ENCODE measurements at regions not wholly inside any gene's neighbourhood (a gene's known extent, or its start where the extent isn't known, plus 50 kb on each side); places are given as distances from the start of the nearest gene placed in this dataset.

DNA sequence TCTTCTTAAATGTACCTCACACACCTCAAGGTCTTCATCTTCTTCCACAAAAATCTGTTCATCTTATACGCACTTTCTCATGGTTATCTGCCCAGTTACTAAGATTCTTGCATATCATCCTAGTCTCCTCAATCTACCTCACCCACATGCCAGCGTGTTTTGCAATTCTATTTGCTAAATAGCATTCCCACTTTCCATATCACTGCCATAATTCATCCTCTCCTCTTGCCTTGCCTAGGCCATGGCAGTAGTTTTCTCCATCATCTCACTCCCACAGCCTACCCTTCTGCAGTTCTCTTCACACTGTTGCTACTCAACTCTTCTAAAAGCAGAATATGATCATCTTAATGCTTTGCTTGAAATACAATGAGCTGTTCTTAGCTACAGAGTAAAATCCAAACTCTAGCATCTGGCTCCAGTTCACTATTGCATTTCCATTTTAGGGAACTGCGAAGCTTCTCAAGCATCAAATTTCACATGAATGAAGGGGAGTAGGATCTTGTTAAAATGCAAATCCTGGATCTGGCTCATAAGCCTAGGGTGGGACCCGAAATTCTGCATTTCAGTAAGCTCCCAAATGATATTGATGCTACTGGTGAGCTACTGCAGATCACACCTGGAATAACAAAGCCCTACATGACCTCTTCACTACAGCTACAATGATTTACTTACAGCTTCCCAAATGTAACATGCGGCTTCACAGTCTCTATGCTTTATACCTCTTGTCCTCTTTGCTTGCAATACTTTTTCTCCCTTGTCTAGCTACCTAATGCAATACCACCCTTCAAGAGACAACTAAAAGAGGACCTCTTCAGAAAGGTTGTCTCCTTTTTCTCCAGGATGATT, 293.9 kb downstream of the SATB2 start:
- H3K4me3 ChIP-seq = no peak overlapping the region
- no peaks in the 10 kb centered on the region for H3K4me1 ChIP-seq
- DNase-seq = no peak
- intact Hi-C loops (cut with DNase I; ENCODE audit: low total_unique reads) = no loop called here
- TF ChIP-seq, protein P1, sequence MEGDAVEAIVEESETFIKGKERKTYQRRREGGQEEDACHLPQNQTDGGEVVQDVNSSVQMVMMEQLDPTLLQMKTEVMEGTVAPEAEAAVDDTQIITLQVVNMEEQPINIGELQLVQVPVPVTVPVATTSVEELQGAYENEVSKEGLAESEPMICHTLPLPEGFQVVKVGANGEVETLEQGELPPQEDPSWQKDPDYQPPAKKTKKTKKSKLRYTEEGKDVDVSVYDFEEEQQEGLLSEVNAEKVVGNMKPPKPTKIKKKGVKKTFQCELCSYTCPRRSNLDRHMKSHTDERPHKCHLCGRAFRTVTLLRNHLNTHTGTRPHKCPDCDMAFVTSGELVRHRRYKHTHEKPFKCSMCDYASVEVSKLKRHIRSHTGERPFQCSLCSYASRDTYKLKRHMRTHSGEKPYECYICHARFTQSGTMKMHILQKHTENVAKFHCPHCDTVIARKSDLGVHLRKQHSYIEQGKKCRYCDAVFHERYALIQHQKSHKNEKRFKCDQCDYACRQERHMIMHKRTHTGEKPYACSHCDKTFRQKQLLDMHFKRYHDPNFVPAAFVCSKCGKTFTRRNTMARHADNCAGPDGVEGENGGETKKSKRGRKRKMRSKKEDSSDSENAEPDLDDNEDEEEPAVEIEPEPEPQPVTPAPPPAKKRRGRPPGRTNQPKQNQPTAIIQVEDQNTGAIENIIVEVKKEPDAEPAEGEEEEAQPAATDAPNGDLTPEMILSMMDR (IDR thresholded peaks at IDR 0.05) = no peak
- no peaks in the 10 kb centered on the region for H3K27me3 ChIP-seq
- H3K27ac ChIP-seq = no peak overlapping the region
- no peaks in the 10 kb centered on the region for H3K9me3 ChIP-seq
- H3K36me3 ChIP-seq = no peaks in the 10 kb centered on the region

DNA sequence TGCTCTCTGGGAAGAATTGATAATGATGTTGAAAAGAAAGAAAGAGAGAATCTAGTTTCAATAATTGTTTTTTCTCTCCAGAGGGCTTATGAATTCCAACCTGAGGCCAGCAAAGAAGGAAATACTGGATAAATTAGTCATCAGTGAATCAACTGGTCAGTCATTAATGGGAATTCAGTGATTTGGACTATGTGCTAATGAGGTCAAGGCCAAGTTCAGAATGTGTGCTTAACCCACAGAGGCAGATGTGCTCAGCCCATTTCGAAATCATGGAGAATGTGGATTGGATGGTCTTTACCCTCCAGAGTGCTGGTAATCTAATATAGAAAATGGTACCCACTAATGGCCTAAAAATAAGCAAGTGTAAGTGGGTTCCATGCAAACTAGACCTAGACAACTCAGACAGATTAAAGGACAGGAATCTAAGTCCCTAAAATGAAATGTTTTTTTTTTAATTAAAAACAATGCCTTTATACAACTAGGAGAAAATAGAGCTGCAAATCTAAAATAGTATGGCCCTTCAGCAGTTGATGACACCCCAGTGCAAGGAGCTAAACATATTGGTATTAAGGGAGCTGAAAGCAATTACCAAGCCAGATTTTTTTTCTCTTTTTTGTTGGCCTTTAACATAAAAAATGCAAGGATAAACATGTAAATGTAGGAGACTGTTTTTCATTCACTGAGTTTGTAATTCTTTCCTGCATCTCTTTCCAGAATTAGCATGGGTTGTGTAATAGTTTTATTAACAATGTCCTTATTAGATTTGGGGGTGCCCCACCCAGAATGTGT, 296.9 kb downstream of the SATB2 start:
- intact Hi-C loops (cut with DNase I; ENCODE audit: low total_unique reads) = no loop called here
- no peak for DNase-seq

DNA sequence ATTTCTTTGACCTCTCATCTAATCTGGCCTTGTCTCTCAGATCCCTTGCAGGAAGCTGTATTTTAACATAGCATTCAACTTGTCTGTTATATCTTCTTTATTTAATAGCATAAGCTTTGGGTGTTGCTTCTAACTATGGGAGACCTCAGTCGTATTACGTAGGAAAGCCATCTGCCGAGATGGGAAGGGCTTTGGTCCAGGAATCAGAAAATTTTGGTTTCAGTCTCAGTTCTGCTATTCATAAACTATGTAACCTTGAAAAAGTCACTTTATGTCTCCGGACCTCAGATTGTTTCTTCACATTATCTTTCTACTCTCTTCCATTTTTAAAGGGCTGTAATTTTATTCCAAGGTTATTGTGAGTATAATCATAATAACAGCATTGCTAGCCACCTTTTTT, 297.7 kb downstream of the SATB2 start:
- TF ChIP-seq, protein P1 (IDR thresholded peaks at IDR 0.05) = no peak
- no peak for DNase-seq
- H3K36me3 ChIP-seq = no peaks in the 10 kb centered on the region
- H3K4me1 ChIP-seq = no peaks in the 10 kb centered on the region
- intact Hi-C loops (cut with DNase I; ENCODE audit: low total_unique reads) = no loop called here
- peaks cover 0 to 10% (median 0%) of the 10 kb centered on the region in 3 donors for H3K9me3 ChIP-seq
- no peak overlapping the region for H3K27ac ChIP-seq
- no peak overlapping the region for H3K4me3 ChIP-seq
- no peaks in the 10 kb centered on the region for H3K27me3 ChIP-seq

More for the DNA sequence above, 296.9 kb downstream of the SATB2 start:
- no peak overlapping the region for H3K27ac ChIP-seq
- no peaks in the 10 kb centered on the region for H3K27me3 ChIP-seq
- no peak overlapping the region for H3K4me3 ChIP-seq
- no peaks in the 10 kb centered on the region for H3K36me3 ChIP-seq
- no peaks in the 10 kb centered on the region for H3K4me1 ChIP-seq
- H3K9me3 ChIP-seq = peaks cover 0 to 10% (median 0%) of the 10 kb centered on the region in 3 donors
- TF ChIP-seq, protein P1 (IDR thresholded peaks at IDR 0.05) = no peak

DNA sequence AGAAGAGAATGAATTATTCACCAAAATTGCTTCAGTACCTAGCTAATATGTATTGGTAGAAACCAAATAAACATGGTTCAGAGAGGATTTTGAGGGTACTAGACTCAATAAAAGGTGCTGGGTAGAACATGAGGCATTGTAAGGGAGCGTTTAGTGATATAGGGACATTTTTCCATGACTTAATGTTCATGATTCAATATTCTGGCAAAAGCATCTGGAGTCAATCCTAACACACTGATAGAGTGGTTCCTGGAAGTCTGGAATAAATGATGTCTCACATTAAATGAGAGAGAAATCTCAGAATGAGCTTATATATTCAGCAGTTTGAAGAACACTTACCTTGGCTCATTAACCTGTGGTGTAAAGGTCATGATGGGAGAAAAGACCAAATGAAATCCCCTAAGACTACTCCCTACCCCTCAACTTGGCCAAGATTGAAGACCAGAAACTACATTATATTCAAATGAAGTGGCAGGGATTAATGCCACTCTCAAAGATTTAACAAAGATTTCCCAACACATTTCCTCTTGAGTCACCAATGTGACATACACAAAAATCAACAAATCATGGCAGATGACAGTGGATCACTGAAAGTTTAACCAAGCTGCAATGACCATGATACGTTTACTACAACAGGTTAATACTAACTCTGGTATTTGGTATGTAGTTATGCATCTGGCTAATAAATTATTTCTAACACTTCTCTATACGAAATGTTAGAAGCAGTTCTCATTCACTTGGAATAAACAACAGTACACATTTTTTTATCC, 309.5 kb downstream of the SATB2 start:
- no peaks in the 10 kb centered on the region for H3K27me3 ChIP-seq
- H3K4me1 ChIP-seq = no peaks in the 10 kb centered on the region
- no peaks in the 10 kb centered on the region for H3K36me3 ChIP-seq
- intact Hi-C loops (cut with DNase I; ENCODE audit: low total_unique reads) = no loop called here
- TF ChIP-seq, protein P1 (IDR thresholded peaks at IDR 0.05) = no peak
- no peak overlapping the region for H3K27ac ChIP-seq
- no peak overlapping the region for H3K4me3 ChIP-seq
- DNase-seq = no peak
- H3K9me3 ChIP-seq = no peaks in the 10 kb centered on the region

DNA sequence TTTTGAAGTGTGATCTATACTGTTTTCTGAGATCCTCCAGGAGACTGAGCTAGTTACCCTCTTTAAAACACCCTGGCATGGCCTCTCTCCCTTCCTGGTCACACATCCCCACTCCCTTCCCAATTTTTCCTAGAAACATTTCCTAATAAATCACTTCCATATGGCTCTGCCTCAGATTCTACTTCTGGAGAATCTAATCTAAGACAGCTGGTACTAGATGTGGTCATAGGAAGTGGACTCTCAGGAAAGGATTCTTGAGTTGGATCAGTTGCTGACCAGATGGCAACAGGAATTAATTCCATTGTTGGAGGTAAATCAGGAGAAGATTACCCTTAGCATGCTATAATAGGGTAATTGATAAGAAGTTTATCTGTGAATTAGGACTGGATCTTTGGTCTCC, 310.5 kb downstream of the SATB2 start:
- Histone ChIP-seq H3K4me3 (no peak overlapping the region), H3K36me3 (no peaks in the 10 kb centered on the region), H3K27me3 (no peaks in the 10 kb centered on the region), H3K9me3 (no peaks in the 10 kb centered on the region), H3K27ac (no peak overlapping the region), H3K4me1 (no peaks in the 10 kb centered on the region)
- DNase-seq = no peak
- intact Hi-C loops (cut with DNase I; ENCODE audit: low total_unique reads) = no loop called here
- TF ChIP-seq, protein P1 (IDR thresholded peaks at IDR 0.05) = no peak
